Kidney (tissue), 13 donors: ENCODE measurements at regions not wholly inside any gene's neighbourhood (a gene's known extent, or its start where the extent isn't known, plus 50 kb on each side); places are given as distances from the start of the nearest gene placed in this dataset.
"Not testable (repeated sequence)": the region's sequence is repeated elsewhere in the genome, so short reads cannot be mapped to it uniquely, and the experiment has no call there.

Experiments used
- DNase-seq, 5 donors: peaks; one replicate each; pipeline ENCODE4 v3.0.0-alpha.2; 2013 to 2020
- FAIRE-seq: peaks from 2 replicates; lab custom pipeline; 2012; peaks lifted over from hg19 to GRCh38; lab: Jason Lieb, UNC
- H3K27ac ChIP-seq, 2 donors: one replicate each; pipeline ENCODE4 v1.7.0; 2013; ENCODE audit warnings: low read depth in 2 of 2, low read length in 2 of 2, inconsistent platforms in 1 of 2
- H3K27me3 ChIP-seq: one replicate; pipeline ENCODE4 v1.7.1; 2013; ENCODE audit warnings: low read length, inconsistent platforms; ENCODE audit not compliant: control insufficient read depth, insufficient read depth
- H3K36me3 ChIP-seq, 3 donors: one replicate each; pipeline versions ENCODE4 v1.7.0 to v1.7.1; 2013; ENCODE audit warnings: low read length in 3 of 3, control low read depth in 1 of 3, inconsistent platforms in 1 of 3; ENCODE audit not compliant: insufficient read depth in 3 of 3, control insufficient read depth in 2 of 3
- H3K4me1 ChIP-seq, 3 donors: one replicate each; pipeline versions ENCODE4 v1.7.0 to v1.7.1; 2013; ENCODE audit warnings: low read length in 3 of 3, inconsistent platforms in 1 of 3, low read depth in 1 of 3; ENCODE audit not compliant: control insufficient read depth in 2 of 3, insufficient read depth in 2 of 3
- H3K4me3 ChIP-seq, 3 donors: one replicate each; pipeline versions ENCODE4 v1.7.0 to v1.8.1; 2013; ENCODE audit warnings: low read length in 3 of 3, control low read depth in 1 of 3, inconsistent platforms in 1 of 3
- H3K9ac ChIP-seq, 3 donors: one replicate each; pipeline versions ENCODE4 v1.7.0 to v1.7.1; 2013; ENCODE audit warnings: low read length in 3 of 3, control low read depth in 1 of 3, inconsistent platforms in 1 of 3
- H3K9me3 ChIP-seq, 3 donors: one replicate each; pipeline versions ENCODE4 v1.7.0 to v1.7.1; 2013; ENCODE audit warnings: low read length in 3 of 3, control low read depth in 1 of 3, inconsistent platforms in 1 of 3; ENCODE audit not compliant: control insufficient read depth in 2 of 3, insufficient read depth in 1 of 3
- intact Hi-C: fragments of 100-400 bp; cut with DNase I; formaldehyde crosslinking; loops from one replicate; pipeline ENCODE4 v1.11.1; 2022
- TF ChIP-seq, protein P1 (sequence below): IDR thresholded peaks from 3 replicates; pipeline ENCODE4 v1.5.1; 2012; ENCODE audit warnings: mild to moderate bottlenecking, moderate library complexity, borderline replicate concordance; ENCODE audit not compliant: insufficient read depth; ENCODE audit errors: extremely low read depth
- donor health status: control.
- donor health status: control.
- donor health status: control.
- donor health status: control.
- donor health status: control.
- donor health status: DM: yes; HTN: yes; CAD: no.
- donor health status: Normal renal cell carcinoma (clear cell type).

DNA sequence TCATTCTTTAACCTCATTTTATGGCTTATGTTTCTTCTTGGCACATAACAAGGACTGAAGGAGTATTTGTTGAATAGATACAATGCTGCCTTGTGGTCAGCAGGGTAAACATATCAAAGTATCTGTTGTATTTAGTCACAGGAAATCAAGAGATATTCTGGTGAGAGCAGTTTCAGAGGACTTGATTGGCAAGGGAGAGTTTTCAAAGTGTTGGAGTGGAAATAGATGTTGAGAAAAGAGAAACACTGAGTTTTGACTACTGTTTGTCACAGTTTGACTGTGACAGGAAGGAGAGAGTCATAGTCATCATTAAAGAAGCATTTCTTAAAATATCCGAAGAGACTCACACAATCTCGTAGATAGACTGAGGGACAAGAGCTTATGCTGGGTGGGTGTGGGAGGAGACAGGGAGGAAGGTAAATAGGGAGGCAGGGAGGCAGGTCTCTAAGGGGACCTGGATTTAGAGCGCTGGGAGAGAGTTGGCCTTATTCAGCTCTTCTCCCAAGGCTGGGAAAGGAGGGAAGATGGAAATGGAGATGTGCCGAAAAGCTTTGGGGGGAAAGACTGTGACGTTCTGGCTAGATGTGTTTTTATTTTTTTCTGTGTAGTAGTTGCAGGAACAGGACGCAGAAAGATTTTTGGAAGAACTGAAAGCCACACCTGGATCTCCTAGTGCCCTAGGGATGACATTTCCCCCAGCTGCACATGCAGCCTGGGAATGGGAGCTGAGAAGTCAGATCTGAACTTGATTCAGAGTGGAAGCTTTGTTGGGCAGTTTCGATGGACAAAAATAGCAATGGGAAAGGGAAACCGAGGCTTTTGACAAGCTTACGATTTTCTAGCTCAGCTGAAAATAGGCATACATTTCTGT lies 65.0 kb upstream of the IFNGR1 start:
- no peaks in the 10 kb centered on the region for H3K27me3 ChIP-seq
- no peak overlapping the region for H3K9ac ChIP-seq
- no peak for FAIRE-seq
- H3K9me3 ChIP-seq: no peaks in the 10 kb centered on the region
- no peak for DNase-seq
- TF ChIP-seq, protein P1, sequence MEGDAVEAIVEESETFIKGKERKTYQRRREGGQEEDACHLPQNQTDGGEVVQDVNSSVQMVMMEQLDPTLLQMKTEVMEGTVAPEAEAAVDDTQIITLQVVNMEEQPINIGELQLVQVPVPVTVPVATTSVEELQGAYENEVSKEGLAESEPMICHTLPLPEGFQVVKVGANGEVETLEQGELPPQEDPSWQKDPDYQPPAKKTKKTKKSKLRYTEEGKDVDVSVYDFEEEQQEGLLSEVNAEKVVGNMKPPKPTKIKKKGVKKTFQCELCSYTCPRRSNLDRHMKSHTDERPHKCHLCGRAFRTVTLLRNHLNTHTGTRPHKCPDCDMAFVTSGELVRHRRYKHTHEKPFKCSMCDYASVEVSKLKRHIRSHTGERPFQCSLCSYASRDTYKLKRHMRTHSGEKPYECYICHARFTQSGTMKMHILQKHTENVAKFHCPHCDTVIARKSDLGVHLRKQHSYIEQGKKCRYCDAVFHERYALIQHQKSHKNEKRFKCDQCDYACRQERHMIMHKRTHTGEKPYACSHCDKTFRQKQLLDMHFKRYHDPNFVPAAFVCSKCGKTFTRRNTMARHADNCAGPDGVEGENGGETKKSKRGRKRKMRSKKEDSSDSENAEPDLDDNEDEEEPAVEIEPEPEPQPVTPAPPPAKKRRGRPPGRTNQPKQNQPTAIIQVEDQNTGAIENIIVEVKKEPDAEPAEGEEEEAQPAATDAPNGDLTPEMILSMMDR: no peak
- H3K4me3 ChIP-seq: no peak overlapping the region
- intact Hi-C loops: no loop called here
- H3K27ac ChIP-seq: no peak overlapping the region
- no peaks in the 10 kb centered on the region for H3K36me3 ChIP-seq
- no peaks in the 10 kb centered on the region for H3K4me1 ChIP-seq

DNA sequence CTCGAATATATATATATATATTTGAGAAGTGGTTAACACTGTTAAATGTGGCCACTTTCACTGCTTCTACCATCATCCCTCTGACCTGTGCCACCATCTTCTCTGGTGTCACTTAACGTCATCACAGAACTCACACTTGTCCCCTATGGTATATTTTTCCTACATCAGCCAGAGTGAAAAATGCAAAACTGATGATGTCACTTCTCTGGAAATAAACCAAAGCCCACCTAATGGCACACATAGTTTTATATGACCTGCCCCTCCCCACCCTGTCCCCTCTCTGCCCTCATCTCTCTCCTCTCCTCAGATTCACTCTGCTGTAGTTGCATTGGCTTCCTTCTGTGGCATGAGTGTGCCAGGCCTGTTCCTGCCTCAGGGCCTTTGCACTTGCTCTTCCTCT lies 63.9 kb upstream of the IFNGR1 start:
- TF ChIP-seq, protein P1: no peak
- DNase-seq: no peak
- FAIRE-seq: no peak
- Histone ChIP-seq H3K9me3 (no peaks in the 10 kb centered on the region), H3K27me3 (no peaks in the 10 kb centered on the region), H3K36me3 (no peaks in the 10 kb centered on the region), H3K4me1 (no peaks in the 10 kb centered on the region), H3K27ac (no peak overlapping the region), H3K4me3 (no peak overlapping the region), H3K9ac (no peak overlapping the region)
- intact Hi-C loops: no loop called here

DNA sequence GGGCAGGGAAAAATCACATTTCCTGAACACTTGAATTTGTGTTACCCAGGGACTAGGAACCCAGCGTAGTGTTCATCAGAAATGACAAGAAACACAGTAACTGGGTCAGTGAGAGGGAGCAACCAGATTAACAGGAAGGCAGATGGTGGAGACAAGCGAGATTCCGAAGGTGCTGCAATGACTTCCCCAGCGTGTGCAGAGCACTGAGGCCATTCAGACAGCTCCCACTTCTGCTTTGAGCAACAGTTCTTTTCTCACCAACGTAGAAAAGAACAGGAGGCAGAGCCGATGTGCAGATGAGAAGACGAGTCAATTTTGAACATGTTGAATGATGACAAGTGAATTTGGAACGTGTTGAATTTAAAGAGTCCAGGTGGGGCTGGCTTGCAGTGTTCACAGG lies 63.1 kb upstream of the IFNGR1 start:
- no peak overlapping the region for H3K9ac ChIP-seq
- DNase-seq: no peak
- intact Hi-C loops: no loop called here
- no peak for FAIRE-seq
- H3K4me3 ChIP-seq: no peak overlapping the region
- no peaks in the 10 kb centered on the region for H3K4me1 ChIP-seq
- TF ChIP-seq, protein P1: no peak
- no peaks in the 10 kb centered on the region for H3K9me3 ChIP-seq
- no peaks in the 10 kb centered on the region for H3K27me3 ChIP-seq
- no peak overlapping the region for H3K27ac ChIP-seq
- H3K36me3 ChIP-seq: no peaks in the 10 kb centered on the region

DNA sequence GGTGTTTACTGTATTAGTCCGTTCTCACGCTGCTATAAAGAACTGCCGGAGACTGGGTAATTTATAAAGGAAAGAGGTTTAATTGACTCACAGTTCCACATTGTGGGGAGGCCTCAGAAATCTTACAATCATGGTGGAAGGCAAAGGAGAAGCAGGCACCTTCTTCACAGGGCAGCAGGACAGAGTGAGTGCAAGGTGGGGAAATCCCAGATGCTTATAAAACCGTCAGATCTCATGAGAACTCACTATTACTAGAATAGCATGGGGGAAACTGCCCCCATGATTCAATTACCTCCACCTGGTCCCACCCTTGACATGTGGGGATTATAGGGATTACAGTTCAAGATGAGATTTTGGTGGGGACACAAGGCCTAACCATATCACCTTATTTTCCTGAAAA lies 60.1 kb upstream of the IFNGR1 start:
- H3K9ac ChIP-seq, H3K9me3 ChIP-seq, intact Hi-C loops, H3K4me3 ChIP-seq, DNase-seq, H3K36me3 ChIP-seq, H3K27ac ChIP-seq, H3K4me1 ChIP-seq, FAIRE-seq, H3K27me3 ChIP-seq: not testable (repeated sequence)
